NCI-H82 treated with DMSO at 0.1 percent for 48 hours (cell line): ENCODE measurements at regions not wholly inside any gene's neighbourhood (a gene's known extent, or its start where the extent isn't known, plus 50 kb on each side); places are given as distances from the start of the nearest gene placed in this dataset.

ENCODE experiments used
- DNase-seq: peaks from one replicate; lab custom pipeline; 2025; ENCODE audit not compliant: unreplicated experiment; lab: John Stamatoyannopoulos, UW

- DNase-seq, result no peak
Measured at GRCh38 chr4:168039593-168039992, 52.7 kb upstream of the ANXA10 start.
